Activated CD8-positive, alpha-beta T cell treated with anti-CD3 and anti-CD28 coated beads for 36 hours (primary cell): ENCODE measurements at regions not wholly inside any gene's neighbourhood (a gene's known extent, or its start where the extent isn't known, plus 50 kb on each side); places are given as distances from the start of the nearest gene placed in this dataset.

Source experiments
- ATAC-seq: fragments of 200-7000 bp; cut with Tn5 transposase; one replicate; pipeline ENCODE4 v1.10.0; 2021; ENCODE audit warnings: mild to moderate bottlenecking, moderate library complexity
- CTCF ChIA-PET: fragments of 350-600 bp; sonication (Branson Sonifier 250); formaldehyde crosslinking; loops from one replicate; lab custom pipeline; 2021; ENCODE audit warnings: antibody characterized with exemption; lab: Charles Lee
- POLR2A ChIA-PET: fragments of 350-600 bp; sonication (Branson Sonifier 250); formaldehyde crosslinking; loops from one replicate; lab custom pipeline; 2021; ENCODE audit warnings: antibody characterized with exemption; lab: Charles Lee
- DNase-seq: peaks from one replicate; pipeline ENCODE4 v3.0.0-alpha.2; 2020
- H3K27ac Mint-ChIP-seq: one replicate; pipeline ENCODE4 v1.8.0; 2021; ENCODE audit warnings: mild to moderate bottlenecking, mixed read lengths
- H3K27me3 Mint-ChIP-seq: one replicate; pipeline ENCODE4 v1.8.0; 2021; ENCODE audit warnings: mixed read lengths
- H3K36me3 Mint-ChIP-seq: one replicate; pipeline ENCODE4 v1.8.0; 2021; ENCODE audit warnings: low read depth, mixed read lengths
- H3K4me1 Mint-ChIP-seq: one replicate; pipeline ENCODE4 v1.8.0; 2021; ENCODE audit warnings: low read depth, mixed read lengths
- H3K4me3 Mint-ChIP-seq: one replicate; pipeline ENCODE4 v1.8.0; 2021; ENCODE audit warnings: mild to moderate bottlenecking, moderate library complexity, mixed read lengths
- H3K9me3 Mint-ChIP-seq: one replicate; pipeline ENCODE4 v1.8.0; 2021; ENCODE audit warnings: mixed read lengths
- CTCF ChIP-seq: fragments of 200-600 bp; IDR thresholded peaks from one replicate; pipeline ENCODE4 v1.8.0; 2022; ENCODE audit warnings: antibody characterized with exemption, mild to moderate bottlenecking
- intact Hi-C: fragments of 100-400 bp; cut with micrococcal nuclease; formaldehyde crosslinking; loops from one replicate; pipeline ENCODE4 v1.10.0; 2022

- intact Hi-C loops = no loop called here
- no peak for DNase-seq
- ChIA-PET POLR2A (no interaction called here), CTCF (no interaction called here)
- TF ChIP-seq CTCF = no peak
- H3K27me3 Mint-ChIP-seq = no peaks in the 10 kb centered on the region
- no peak for ATAC-seq
- peaks cover 2% of the 10 kb centered on the region for H3K4me1 Mint-ChIP-seq
- H3K9me3 Mint-ChIP-seq = no peaks in the 10 kb centered on the region
- H3K27ac Mint-ChIP-seq = no peak overlapping the region
- H3K36me3 Mint-ChIP-seq = no peaks in the 10 kb centered on the region
- H3K4me3 Mint-ChIP-seq = no peak overlapping the region
Observed at GRCh38 chr5:100693481-100693880, 158.3 kb downstream of the FAM174A start.

GRCh38 chr5:100694100-100694499, 158.9 kb downstream of the FAM174A start:
- no peak for TF ChIP-seq CTCF
- DNase-seq = no peak
- Mint-ChIP-seq H3K9me3 (no peaks in the 10 kb centered on the region), H3K4me3 (no peak overlapping the region), H3K36me3 (no peaks in the 10 kb centered on the region), H3K27me3 (no peaks in the 10 kb centered on the region), H3K4me1 (peaks cover 2% of the 10 kb centered on the region), H3K27ac (no peak overlapping the region)
- ChIA-PET POLR2A (no interaction called here), CTCF (interaction anchor here (1.0 kb wide), 1 partner anchor 33 kb away, joined by 3 read pairs; no protein-coding TSS in a partner anchor)
- intact Hi-C loops = no loop called here
- ATAC-seq = no peak

- no peak for TF ChIP-seq CTCF
- DNase-seq (no peak), ATAC-seq (no peak)
- intact Hi-C loops = no loop called here
- H3K27me3 Mint-ChIP-seq = no peaks in the 10 kb centered on the region
- ChIA-PET POLR2A (no interaction called here), CTCF (interaction anchor here (1.2 to 1.3 kb wide), 4 partner anchors 9 to 74 kb away, joined by 3 to 5 read pairs (median 4); no protein-coding TSS in a partner anchor)
- H3K4me3 Mint-ChIP-seq = no peak overlapping the region
- H3K9me3 Mint-ChIP-seq = no peaks in the 10 kb centered on the region
- H3K27ac Mint-ChIP-seq = no peak overlapping the region
- H3K4me1 Mint-ChIP-seq = peaks cover 2% of the 10 kb centered on the region
- no peaks in the 10 kb centered on the region for H3K36me3 Mint-ChIP-seq
Observed at GRCh38 chr5:100697970-100698369, 162.8 kb downstream of the FAM174A start.

GRCh38 chr5:100706776-100707175, 171.6 kb downstream of the FAM174A start:
- CTCF ChIA-PET = interaction anchor here (1.3 kb wide), 1 partner anchor 9 kb away, joined by 3 read pairs; no protein-coding TSS in a partner anchor
- no peak overlapping the region for H3K27ac Mint-ChIP-seq
- H3K36me3 Mint-ChIP-seq = no peaks in the 10 kb centered on the region
- no peak for DNase-seq
- intact Hi-C loops = no loop called here
- H3K4me3 Mint-ChIP-seq = no peak overlapping the region
- no peak for ATAC-seq
- no peaks in the 10 kb centered on the region for H3K27me3 Mint-ChIP-seq
- H3K4me1 Mint-ChIP-seq = no peaks in the 10 kb centered on the region
- no peak for TF ChIP-seq CTCF
- H3K9me3 Mint-ChIP-seq = peaks cover 2% of the 10 kb centered on the region
- POLR2A ChIA-PET = interaction anchor here (0.7 kb wide), 1 partner anchor 172 kb away, joined by 3 read pairs; the partner anchor contains the start of gene FAM174A

- DNase-seq (no peak), ATAC-seq (no peak)
- no peaks in the 10 kb centered on the region for H3K27me3 Mint-ChIP-seq
- H3K4me3 Mint-ChIP-seq = no peak overlapping the region
- intact Hi-C loops = no loop called here
- TF ChIP-seq CTCF = no peak
- peaks cover 2% of the 10 kb centered on the region for H3K9me3 Mint-ChIP-seq
- no peaks in the 10 kb centered on the region for H3K36me3 Mint-ChIP-seq
- no peak overlapping the region for H3K27ac Mint-ChIP-seq
- ChIA-PET POLR2A (no interaction called here), CTCF (no interaction called here)
- no peaks in the 10 kb centered on the region for H3K4me1 Mint-ChIP-seq
Observed at GRCh38 chr5:100708645-100709171, 173.5 kb downstream of the FAM174A start.
